Activated naive CD4-positive, alpha-beta T cell treated with anti-CD3 and anti-CD28 coated beads for 36 hours (primary cell): ENCODE measurements at regions not wholly inside any gene's neighbourhood (a gene's known extent, or its start where the extent isn't known, plus 50 kb on each side); places are given as distances from the start of the nearest gene placed in this dataset.

Experiments
- CTCF ChIA-PET: fragments of 350-600 bp; sonication (Branson Sonifier 250); formaldehyde crosslinking; loops from one replicate; lab custom pipeline; 2021; ENCODE audit warnings: antibody characterized with exemption; lab: Charles Lee
- DNase-seq: peaks from one replicate; pipeline ENCODE4 v3.0.0-alpha.2; 2020
- H3K27ac Mint-ChIP-seq: one replicate; pipeline ENCODE4 v1.8.0; 2021; ENCODE audit warnings: mild to moderate bottlenecking, mixed read lengths
- H3K27me3 Mint-ChIP-seq: one replicate; pipeline ENCODE4 v1.8.0; 2021; ENCODE audit warnings: low read depth, mixed read lengths
- H3K36me3 Mint-ChIP-seq: one replicate; pipeline ENCODE4 v1.8.0; 2021; ENCODE audit warnings: low read depth, mixed read lengths
- H3K4me1 Mint-ChIP-seq: one replicate; pipeline ENCODE4 v1.8.0; 2021; ENCODE audit warnings: low read depth, mixed read lengths
- H3K4me3 Mint-ChIP-seq: one replicate; pipeline ENCODE4 v1.8.0; 2021; ENCODE audit warnings: mild to moderate bottlenecking, moderate library complexity, mixed read lengths
- H3K9me3 Mint-ChIP-seq: one replicate; pipeline ENCODE4 v1.8.0; 2021; ENCODE audit warnings: mixed read lengths
- intact Hi-C: fragments of 100-400 bp; cut with micrococcal nuclease; formaldehyde crosslinking; loops from one replicate; pipeline ENCODE4 v1.15.1; 2023

DNA sequence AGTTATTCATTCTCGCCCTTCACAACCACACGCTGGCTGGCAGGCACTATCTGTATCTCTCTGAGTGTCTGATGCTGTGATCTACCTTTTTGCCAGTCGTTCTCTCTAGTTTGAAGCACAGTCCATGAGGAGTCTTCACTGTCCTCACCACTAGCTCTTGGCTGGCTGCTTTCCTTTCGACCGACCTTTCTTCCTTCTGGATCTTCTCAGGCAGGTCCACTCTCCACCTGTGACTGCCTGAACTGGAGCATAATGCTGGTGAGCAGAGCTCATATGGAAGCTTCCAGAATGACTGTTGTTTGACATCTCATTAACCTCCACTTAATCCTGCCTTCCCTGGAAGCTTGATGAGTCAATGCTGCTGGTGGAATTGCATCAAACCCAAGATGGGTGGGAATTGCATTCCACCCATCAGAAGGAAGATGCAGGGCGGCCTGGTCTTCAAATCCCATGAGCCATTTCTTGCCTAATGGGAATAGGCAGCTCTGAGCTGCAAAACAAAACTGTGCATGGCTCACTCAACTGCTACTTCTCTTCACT is 283.5 kb upstream of the HDAC4 start:
- CTCF ChIA-PET, result interaction anchor here (0.6 kb wide), 1 partner anchor 1226 kb away, joined by 3 read pairs; no protein-coding TSS in a partner anchor
- Mint-ChIP-seq H3K36me3 (no peaks in the 10 kb centered on the region), H3K4me3 (no peak overlapping the region), H3K27me3 (peaks cover 14% of the 10 kb centered on the region), H3K4me1 (no peaks in the 10 kb centered on the region), H3K27ac (no peak overlapping the region), H3K9me3 (peaks cover 5% of the 10 kb centered on the region)
- intact Hi-C loops, result no loop called here
- no peak for DNase-seq

DNA sequence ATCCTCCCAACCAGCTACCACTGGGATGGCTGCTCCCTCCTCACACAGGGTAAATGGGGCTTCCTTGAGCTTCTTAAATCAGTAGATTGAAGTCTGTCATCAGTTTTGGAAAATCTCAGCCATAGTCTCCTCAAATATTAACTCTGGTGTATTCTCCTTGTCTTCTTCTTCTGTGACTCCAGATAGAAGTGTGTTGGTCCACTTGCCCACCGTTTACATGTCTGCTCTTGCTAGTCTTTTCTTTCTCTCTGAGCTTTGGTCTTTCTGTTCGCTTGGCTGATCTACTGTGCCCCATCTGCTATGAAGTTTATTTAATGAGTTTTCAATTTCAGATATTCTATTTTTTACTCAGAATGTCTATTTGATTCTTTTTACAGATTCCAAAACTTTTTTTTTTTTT is 281.7 kb upstream of the HDAC4 start:
- H3K4me3 Mint-ChIP-seq, result no peak overlapping the region
- peaks cover 5% of the 10 kb centered on the region for H3K9me3 Mint-ChIP-seq
- CTCF ChIA-PET, result no interaction called here
- H3K36me3 Mint-ChIP-seq, result no peaks in the 10 kb centered on the region
- intact Hi-C loops, result no loop called here
- DNase-seq, result no peak
- peaks cover 14% of the 10 kb centered on the region for H3K27me3 Mint-ChIP-seq
- no peaks in the 10 kb centered on the region for H3K4me1 Mint-ChIP-seq
- no peak overlapping the region for H3K27ac Mint-ChIP-seq

DNA sequence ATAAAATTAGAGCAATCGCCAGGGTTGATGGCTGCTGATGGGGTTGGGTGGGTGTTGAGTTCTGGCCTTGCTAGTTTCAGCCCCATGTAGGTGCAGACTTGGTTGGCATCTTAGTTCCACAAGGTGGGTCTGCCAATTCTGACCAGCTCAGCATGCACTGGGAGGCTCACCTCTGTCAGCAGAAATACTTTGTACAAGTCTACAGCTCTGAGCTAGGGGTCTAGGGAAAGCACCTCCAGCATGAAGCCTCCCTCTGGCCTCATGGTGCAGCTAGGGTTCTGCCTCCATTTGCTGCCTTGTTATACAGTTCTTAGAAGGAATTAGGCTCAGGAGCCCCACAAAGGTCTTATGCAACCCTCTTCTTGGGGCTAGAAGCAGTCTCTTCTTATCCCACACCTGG is 278.9 kb upstream of the HDAC4 start:
- H3K27me3 Mint-ChIP-seq, result peaks cover 14% of the 10 kb centered on the region
- DNase-seq, result no peak
- no peak overlapping the region for H3K4me3 Mint-ChIP-seq
- no peak overlapping the region for H3K27ac Mint-ChIP-seq
- CTCF ChIA-PET, result no interaction called here
- H3K9me3 Mint-ChIP-seq, result peaks cover 5% of the 10 kb centered on the region
- intact Hi-C loops, result no loop called here
- no peaks in the 10 kb centered on the region for H3K36me3 Mint-ChIP-seq
- H3K4me1 Mint-ChIP-seq, result no peaks in the 10 kb centered on the region

DNA sequence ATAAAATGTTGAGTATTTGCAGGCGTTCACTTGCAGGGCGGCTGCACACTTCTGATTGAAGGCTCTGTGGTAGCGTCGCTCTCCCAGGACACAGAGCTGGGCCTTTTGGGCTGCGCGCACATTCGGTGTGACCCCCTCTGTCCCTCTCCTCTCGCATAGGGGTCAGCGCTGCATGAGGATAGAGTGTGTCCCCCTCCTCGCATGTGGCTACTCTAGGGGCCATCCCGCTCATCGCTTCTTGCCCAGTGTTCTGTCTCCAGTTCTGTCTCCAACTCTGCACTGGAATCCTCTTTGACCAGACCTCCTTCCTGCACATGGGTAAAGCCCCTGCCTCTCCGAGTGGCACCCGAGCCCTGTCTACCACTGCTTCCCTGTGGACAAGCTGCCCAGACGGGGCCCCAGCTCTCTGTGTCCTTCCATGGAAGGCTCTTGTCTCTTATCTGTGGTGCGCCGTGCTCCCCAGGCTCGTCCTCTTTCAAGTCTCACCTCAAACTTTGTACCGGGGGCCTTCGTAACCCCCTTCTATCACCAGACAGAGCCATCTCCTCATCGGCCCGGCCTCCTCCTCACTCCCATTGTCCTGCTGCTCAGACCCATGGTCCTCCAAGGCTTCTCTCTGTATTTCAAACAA is 278.0 kb upstream of the HDAC4 start:
- CTCF ChIA-PET, result no interaction called here

DNA sequence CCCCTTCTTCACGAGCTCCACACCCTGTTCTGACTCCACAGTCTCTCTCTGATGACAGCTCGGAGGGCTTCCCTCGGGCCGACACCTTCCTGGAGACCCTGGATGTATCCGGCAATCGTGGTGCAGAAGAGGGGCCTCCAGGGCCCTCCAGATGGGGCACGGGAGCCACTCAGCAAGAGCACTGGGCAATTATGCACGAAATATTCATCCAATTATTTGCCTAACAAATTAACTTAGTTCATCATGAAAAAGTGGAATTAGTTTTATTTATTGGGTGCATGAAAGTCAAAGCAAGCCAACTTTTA is 277.3 kb upstream of the HDAC4 start:
- CTCF ChIA-PET, result no interaction called here
- peaks cover 4% of the 10 kb centered on the region for H3K27me3 Mint-ChIP-seq
- no peaks in the 10 kb centered on the region for H3K4me1 Mint-ChIP-seq
- DNase-seq, result no peak
- intact Hi-C loops, result no loop called here
- H3K4me3 Mint-ChIP-seq, result no peak overlapping the region
- H3K36me3 Mint-ChIP-seq, result no peaks in the 10 kb centered on the region
- H3K27ac Mint-ChIP-seq, result no peak overlapping the region
- H3K9me3 Mint-ChIP-seq, result peaks cover 5% of the 10 kb centered on the region

More for the DNA sequence above, 278.0 kb upstream of the HDAC4 start:
- DNase-seq, result no peak
- intact Hi-C loops, result no loop called here
- no peak overlapping the region for H3K4me3 Mint-ChIP-seq
- H3K27me3 Mint-ChIP-seq, result peaks cover 9% of the 10 kb centered on the region
- no peaks in the 10 kb centered on the region for H3K36me3 Mint-ChIP-seq
- H3K27ac Mint-ChIP-seq, result no peak overlapping the region
- H3K9me3 Mint-ChIP-seq, result peaks cover 5% of the 10 kb centered on the region
- no peaks in the 10 kb centered on the region for H3K4me1 Mint-ChIP-seq

DNA sequence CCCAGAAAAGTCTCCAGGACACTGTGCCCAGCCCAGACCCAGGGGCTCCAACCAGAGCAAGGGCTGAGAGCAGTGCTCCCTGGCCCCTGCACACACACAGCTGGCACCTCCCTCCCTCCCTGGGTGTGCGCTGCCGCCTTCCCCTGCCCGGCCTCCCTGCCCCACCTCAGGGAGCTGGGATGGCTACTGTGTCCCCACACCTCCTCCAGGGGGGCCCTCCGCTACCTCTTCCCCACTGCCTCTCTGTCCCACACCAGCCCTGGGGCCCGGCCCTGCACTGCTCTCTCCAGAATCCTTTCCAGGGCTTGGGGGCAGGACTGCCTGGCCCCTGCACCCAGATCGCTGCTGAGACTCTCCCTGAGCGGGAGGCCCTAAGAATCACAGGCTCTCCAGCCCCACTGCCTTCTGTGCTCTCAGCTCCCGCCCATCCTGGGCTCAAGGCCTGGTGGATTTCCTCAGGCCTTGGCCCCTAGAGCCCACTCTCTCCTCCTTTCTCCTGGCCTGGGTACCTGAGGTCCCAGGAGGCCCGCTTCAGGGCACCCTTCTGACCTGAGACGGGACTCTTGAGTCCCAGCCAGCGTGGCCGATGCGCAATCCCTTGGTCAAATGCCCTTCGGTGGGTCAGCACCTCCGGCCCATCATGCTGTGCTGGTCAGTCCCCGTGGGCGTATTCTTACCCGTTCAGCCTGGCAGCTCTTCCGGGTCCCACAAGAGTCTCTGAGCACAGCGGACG is 276.8 kb upstream of the HDAC4 start:
- Mint-ChIP-seq H3K4me1 (no peaks in the 10 kb centered on the region), H3K4me3 (no peak overlapping the region), H3K27me3 (no peaks in the 10 kb centered on the region), H3K9me3 (peaks cover 3% of the 10 kb centered on the region), H3K36me3 (no peaks in the 10 kb centered on the region), H3K27ac (no peak overlapping the region)
- CTCF ChIA-PET, result no interaction called here
- DNase-seq, result no peak
- intact Hi-C loops, result no loop called here

DNA sequence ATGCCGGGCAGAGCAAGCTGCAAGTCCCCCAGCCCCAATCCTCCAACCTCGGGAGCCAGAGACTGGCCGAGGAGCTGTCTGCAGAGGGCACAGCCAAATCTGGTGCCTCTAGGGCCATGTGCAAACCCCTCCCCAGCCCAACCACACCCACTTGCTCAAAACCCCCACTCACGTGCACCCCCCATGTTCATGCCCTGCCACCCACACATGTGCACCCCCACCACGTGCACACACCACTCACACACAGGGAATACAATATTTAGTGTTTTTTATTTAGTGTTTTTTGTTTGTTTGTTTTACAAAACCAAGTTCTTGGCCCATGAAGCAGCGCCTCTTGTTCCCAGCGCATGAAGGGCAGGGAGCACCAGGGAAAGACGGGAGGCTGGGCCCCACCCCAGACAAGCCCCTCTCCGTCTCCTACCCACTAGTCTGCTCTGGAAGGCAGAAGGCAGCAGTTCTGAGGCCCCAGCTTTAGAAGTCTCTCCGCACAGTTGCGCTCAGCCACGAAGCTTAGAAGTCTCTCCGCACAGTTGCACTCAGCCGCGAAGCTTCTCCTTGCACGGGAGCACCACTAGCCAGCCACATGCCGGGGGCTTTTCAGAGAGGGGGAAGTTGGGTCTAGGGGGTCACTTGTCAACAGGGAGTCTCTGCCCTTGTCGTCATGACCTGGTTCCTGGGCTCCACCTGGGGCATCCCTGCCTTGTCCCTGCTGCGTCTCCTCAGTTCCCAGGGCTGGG is 276.1 kb upstream of the HDAC4 start:
- CTCF ChIA-PET, result no interaction called here
- H3K36me3 Mint-ChIP-seq, result no peaks in the 10 kb centered on the region
- DNase-seq, result no peak
- peaks cover 3% of the 10 kb centered on the region for H3K9me3 Mint-ChIP-seq
- H3K27ac Mint-ChIP-seq, result no peak overlapping the region
- intact Hi-C loops, result no loop called here
- H3K27me3 Mint-ChIP-seq, result no peaks in the 10 kb centered on the region
- H3K4me3 Mint-ChIP-seq, result no peak overlapping the region
- no peaks in the 10 kb centered on the region for H3K4me1 Mint-ChIP-seq

DNA sequence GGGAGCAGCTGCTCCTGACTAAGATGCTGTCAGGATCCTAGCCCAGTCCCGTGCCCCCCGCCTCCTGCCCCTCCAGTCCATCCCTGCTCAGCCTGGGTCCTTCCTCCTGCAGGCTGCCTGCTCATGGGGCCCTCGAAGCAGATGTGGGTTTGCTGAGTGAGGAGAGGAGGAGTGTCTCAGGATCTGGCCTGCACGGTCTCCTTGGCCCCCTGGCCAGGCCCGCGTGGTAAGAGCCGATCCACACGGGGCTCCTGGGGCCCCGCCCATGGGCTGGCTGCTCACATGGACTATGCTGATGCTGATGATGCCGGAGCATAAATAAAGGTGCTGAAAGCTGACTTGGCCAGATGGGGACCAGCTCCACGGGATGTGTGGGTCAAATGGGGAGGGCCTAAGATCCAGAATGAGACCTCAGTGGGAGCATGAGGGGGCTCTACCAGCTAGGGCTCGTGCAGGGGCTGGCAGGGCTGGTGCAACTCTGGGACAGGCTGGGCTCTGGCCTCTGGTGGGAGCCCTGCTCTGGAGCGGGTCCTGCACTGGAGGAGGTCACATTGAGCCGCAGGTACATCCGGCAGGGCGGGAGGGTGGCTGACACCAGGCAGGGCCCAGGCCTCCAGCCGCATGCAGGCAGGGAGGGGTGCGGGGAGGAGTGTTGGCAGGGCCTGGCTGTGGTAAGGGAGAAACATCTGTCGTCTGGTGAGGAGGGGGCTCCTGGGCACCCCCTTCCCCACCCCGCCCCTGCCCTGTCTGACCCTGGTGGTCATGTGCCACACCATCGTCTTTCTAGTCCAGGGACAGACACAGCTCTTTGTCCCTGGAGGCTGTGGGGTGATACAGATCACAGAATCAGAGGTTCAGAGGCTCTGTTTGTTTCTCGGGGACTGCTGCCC is 275.3 kb upstream of the HDAC4 start:
- Mint-ChIP-seq H3K4me1 (no peaks in the 10 kb centered on the region), H3K27ac (no peak overlapping the region), H3K9me3 (peaks cover 3% of the 10 kb centered on the region), H3K36me3 (no peaks in the 10 kb centered on the region), H3K27me3 (no peaks in the 10 kb centered on the region), H3K4me3 (no peak overlapping the region)
- intact Hi-C loops, result no loop called here
- DNase-seq, result no peak
- CTCF ChIA-PET, result no interaction called here

DNA sequence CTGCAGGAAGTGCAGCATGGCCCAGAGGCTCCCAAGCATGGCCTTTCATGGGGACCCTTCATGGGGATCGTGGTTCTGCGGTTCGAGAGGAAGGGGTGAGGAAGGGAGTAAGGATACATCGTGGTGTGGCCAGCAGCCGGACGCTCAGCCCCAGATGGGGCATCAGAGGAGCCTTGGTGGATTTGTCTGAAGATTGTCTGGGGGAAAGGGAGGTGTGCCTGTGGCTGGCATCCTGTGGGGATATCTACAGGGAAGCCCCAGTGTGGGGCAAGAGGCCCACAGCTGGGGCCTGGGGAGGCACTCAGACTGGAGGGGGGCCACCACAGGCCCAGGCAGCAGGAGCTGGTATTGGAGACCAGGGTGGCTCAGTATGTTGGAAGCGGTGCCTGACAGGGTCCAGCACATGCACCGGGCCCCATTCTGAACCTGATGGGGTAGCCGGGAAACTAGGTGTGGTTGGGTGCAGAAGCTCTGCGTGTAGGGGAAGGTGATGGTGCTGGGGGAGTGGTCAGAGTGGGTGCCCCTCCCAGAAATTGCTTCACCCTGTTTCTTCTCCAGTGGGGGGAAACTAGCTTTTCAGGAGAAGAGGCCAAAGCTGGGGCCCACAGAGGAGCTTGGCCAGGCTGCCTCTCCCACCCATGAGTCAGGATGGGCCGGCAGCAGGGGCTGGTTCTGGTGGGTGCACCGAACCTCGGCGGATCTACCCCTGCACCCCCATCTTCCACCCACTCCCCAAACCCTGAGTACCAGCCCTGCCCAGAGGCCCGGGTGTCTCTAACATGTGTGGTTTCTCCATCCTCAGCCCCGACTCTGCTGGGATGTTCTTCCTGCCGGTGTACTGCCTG is 274.4 kb upstream of the HDAC4 start:
- Mint-ChIP-seq H3K4me1 (no peaks in the 10 kb centered on the region), H3K27me3 (no peaks in the 10 kb centered on the region), H3K9me3 (peaks cover 3% of the 10 kb centered on the region), H3K4me3 (no peak overlapping the region), H3K27ac (no peak overlapping the region), H3K36me3 (no peaks in the 10 kb centered on the region)
- intact Hi-C loops, result no loop called here
- DNase-seq, result no peak
- CTCF ChIA-PET, result no interaction called here

DNA sequence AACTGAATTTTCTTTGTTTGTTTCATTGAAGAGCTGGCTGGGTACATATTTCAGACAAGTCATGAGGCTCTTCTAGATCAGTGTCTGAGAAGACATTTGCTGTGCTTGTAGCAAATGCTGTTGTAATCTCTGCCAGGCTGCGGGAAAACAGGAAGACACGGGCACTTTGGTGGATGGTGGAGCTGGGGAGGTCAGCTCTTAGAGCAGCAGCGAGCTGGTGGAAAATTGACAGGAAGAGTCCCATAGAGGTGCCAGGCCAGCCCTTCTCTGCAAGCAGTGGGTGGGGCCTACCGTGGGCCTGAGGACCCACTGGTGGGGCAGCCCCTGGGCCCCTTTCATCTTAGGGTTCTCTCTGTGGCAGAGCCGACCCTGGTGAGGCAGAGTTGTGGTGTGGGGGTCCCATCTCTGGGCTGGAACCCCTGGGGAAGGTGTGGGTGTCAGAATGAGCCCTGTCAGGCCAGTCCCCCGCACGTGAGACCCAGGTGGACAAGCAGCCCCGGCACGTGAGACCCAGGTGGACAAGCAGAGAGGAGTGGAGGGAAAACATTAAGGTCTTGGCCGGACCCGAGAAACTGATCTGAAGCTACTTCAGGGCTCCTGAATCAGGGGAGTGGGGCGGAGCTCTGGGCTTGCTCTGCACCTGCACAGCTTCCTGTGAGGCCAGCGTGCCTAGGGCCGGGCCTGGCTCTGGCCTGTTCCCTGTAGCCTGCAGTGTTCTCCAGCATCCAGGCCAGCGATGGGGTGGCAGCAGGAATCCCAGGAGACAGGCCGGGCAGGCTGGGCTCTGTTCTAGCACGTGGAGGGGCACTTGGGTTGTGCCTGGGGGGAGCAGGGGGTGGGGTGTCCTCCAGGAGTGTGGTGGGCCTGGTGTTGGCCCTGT is 273.5 kb upstream of the HDAC4 start:
- H3K27me3 Mint-ChIP-seq, result no peaks in the 10 kb centered on the region
- intact Hi-C loops, result no loop called here
- no peaks in the 10 kb centered on the region for H3K4me1 Mint-ChIP-seq
- no peak overlapping the region for H3K4me3 Mint-ChIP-seq
- no peak for DNase-seq
- H3K36me3 Mint-ChIP-seq, result no peaks in the 10 kb centered on the region
- CTCF ChIA-PET, result no interaction called here
- H3K27ac Mint-ChIP-seq, result no peak overlapping the region
- no peaks in the 10 kb centered on the region for H3K9me3 Mint-ChIP-seq

DNA sequence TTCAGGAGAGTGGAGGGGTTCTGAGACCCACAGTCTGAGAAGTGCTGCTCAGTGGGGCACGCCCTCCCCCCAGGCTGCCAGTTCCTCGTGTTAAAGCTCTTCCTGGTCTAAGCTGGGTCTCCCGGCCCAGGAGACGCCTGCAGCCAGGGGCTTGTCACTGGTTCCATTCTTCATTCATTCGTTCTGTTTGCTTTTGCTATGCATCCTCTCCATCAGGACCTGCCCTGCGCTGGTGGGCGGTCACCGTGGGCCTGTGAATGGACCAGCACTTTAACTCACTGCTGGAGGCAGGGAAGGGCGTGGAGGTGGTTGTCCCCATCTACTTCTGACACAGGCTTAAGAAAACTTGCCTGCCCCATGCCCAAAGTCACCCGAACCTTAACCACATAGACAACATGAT is 272.8 kb upstream of the HDAC4 start:
- H3K9me3 Mint-ChIP-seq, result no peaks in the 10 kb centered on the region
- H3K4me1 Mint-ChIP-seq, result no peaks in the 10 kb centered on the region
- H3K36me3 Mint-ChIP-seq, result no peaks in the 10 kb centered on the region
- no peak overlapping the region for H3K27ac Mint-ChIP-seq
- no peak for DNase-seq
- intact Hi-C loops, result no loop called here
- CTCF ChIA-PET, result no interaction called here
- no peaks in the 10 kb centered on the region for H3K27me3 Mint-ChIP-seq
- no peak overlapping the region for H3K4me3 Mint-ChIP-seq
